NCI-H446 (cell line): ENCODE measurements at regions not wholly inside any gene's neighbourhood (a gene's known extent, or its start where the extent isn't known, plus 50 kb on each side); places are given as distances from the start of the nearest gene placed in this dataset.
"Not testable (repeated sequence)": the region's sequence is repeated elsewhere in the genome, so short reads cannot be mapped to it uniquely, and the experiment has no call there.

Experiments
- DNase-seq, 2 experiments: peaks; one replicate each; lab custom pipeline; 2025; lab: John Stamatoyannopoulos, UW

DNA sequence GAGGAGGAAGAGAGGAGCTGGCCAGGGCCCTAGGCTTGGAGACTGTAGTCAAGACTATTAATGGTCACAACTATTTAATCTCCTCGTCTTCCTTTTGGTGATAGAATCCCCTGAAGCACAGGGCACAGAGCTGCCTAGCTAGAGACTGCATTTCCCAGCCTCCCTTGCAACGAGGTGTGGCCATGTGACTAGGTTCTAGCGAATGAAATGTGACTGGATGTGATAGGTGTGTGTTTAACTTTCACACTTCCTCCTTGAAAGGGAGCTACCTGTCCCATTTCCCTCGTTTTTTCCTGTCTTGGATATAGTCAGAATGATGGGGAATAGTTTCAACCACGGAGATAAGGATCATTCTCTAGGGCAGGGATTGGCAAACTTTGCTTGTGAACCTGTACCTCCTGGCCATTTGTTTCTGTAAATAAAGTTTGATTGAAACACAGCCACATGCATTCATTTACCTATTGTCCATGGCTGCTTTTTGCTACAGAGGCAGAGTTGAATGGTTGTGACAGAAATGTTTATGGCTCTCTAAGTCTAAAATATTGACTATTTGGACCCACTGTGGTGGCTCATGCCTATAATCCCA is 313.5 kb downstream of the MIAT start:
- DNase-seq = no peak

DNA sequence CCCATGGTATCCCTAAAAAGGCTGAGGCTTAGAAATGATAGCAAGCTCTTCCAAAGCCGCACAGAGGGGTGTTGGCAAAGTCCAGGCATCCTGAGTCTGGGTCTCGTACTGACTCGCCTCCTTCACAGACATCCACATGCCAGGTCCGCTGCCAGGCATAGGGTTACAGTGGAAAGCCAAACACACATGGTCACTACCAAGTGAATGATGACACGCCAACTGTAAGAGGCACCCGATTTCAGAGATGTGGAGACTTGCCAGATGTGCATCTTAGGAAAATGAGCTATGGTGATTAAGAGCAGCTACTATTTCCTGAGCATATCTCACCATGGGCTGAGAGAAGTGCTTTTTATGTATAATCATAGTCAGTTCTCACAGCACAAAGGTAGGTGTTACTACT is 314.9 kb downstream of the MIAT start:
- peak in 1 of 2 experiments; percentile 22 for DNase-seq

DNA sequence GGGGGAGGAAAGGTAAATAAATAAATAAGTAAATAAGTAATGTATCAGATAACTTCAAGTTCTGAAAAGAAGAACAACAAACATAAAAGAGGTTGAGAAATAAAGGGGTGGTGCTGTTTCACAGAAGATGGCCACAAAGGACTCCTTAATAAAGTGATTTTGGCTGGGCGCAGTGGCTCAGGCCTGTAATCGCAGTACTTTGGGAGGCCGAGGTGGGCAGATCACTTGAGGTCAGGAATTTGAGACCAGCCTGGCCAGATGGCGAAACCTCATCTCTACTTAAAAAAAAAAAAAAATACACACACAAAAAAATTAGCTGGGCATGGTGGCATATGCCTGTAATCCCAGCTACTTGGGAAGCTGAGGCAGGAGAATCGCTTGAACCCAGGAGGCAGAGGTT is 315.5 kb downstream of the MIAT start:
- not testable (repeated sequence) for DNase-seq

DNA sequence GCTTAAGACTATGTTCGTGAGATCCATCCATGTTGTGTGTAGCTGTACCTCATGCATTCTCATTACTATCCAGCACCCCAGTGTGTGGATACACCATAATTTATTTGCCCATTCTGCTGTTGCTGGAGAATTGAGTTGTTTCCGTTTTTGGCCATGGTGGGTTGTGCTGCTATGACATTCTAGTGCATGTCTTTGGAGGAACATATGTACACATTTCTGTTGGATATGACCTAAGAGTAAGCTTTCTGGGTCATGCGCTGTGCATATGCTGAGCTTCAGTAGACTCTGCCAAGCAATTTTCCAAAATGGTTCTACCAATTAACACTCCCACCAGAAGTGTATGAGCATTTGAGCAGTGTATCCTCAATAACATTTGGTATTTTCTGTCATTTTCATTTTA is 316.6 kb downstream of the MIAT start:
- no peak for DNase-seq

DNA sequence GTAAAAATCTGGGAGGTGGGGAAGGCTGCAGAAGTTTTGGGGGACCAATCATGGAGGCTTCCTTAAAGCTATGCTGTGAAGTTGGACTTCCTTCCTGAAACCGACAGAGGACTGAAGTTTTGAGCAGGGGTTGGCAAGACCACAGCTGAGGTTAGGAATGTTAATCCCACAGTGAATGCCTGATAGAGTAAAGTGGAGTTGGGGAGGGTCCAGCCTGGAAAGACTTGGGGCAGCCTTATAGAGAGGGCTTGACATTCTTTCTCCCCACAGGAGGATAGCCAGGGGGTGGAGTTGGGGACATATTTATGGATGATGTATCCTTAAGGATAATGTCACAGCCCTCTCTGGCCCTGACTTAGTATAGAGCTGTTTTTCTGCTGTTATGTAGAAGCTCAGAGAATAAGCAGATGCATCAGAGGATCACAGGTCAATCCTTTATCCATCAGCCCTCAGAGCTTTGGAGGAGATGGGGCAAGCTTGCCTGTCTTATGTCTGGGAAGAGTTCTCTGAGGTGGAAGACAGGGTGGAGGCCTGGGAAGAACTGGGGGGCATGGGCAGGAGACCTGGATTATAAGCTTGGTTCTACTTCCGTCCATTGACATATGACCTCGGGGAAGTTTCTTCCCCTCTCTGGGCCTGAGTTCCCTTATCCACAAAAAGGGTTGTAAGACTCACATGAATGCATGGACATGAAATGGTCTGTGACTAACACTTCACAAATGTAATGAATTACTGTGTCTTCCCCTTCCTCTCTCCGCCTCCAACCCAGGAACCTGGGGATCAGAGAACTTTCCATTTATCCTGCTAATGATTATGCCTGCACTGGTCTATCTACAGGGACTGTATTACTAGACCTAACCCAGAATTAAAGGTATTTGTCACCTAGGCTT is 317.8 kb downstream of the MIAT start:
- DNase-seq = no peak

DNA sequence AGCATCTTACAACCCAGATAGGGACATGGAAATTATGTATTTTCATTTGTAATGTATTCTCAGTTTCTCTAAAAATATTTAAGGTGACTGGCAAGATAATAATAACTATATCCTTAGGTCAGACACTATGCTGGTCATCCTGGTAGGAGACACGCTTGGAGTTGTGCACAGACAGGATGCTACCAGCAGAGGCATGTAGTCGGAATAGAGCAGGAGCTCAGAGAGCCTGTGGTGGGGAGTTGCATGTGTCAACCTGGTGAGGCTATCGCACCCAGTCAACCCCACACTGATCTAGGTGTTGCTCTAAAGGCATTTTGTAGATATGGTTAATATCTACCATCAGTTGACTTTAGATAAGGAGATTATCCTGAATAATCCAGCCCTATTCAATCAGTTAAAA is 318.5 kb downstream of the MIAT start:
- no peak for DNase-seq

DNA sequence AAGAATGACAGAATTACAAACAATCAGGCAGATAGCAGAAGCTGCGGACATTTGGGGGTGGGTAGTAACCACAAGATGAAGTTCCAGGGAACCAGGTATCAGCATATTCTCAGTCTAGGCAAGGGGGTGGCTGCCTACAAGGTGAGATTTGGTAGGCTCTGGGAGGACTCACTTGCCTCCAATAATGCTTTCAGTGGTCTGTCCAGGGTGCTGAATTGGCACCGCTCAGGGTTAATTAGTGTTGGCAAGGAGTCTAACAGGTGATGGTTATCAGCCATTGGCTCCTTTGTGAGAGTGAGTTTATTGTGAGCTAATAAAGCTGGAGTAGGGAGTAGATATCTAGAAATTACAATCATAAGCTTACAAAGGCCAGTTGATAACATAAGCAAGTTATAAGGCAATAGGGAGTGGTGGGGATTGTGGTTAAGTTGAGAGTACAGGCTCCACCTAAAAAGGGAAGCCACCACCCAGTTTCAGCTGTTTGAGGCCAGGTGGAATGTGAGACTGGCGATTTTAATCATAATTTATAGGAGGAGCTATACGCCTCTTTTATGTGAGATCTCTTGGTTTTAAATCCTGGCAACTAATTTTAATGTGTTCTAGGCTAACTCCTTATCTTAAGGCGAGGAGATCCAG is 320.5 kb downstream of the MIAT start:
- no peak for DNase-seq

DNA sequence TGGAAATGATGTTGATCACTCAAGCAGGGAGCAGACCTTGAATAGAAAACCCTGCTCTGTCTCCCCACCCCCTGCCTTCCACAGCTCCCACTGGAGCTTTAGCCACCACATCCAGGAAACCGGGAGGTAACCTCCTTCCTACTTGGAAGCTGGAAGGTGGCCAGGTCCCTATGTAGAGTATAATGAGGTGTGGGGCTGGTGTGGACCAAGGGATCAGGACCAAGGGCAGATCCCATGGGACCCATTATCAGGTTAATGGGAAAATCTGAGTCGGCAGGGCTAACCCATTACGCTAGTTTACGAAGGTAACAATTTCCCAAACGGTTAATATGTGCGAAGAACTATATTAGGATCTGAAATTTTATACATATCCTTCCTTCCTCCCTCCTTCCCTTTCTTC is 321.9 kb downstream of the MIAT start:
- no peak for DNase-seq

DNA sequence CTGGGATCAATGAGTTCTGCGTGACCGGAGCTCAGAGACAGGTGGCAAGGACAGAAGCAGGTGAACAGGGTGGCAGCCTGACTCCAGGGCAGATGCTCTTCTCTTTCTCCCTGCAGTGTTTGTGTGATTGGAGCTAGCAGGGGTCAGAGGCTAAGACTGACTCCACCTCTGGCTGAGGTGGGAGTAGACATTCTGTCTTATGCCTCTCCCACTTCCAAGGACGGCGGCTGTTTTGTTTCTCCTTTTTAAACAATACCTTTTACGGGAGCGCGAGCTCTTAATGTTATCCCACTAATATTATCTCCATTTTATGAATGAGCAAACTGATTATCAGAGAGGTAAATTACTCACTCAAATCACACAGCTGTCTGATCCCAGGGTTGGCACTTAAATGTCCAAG is 323.7 kb downstream of the MIAT start:
- peak in 1 of 2 experiments; percentile 25 for DNase-seq

DNA sequence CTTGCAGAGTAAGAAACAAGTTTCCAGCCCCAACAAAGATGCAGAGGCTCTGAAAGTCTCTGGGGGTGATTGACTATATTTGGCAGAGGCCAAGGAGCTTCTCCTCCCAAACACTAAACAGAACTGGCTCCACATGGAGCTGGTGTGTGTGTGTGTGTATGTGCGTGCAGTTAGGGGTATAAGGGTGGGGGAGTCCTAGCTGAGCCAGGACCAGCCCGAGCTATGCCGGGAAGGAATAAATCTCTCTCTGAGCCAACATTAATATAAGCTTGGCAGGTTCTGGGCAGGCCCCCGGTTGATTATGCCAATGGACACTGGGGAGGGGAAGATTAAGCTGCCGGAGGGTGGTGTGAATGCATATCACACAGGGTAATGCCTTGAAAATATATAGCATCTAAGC is 324.2 kb downstream of the MIAT start:
- DNase-seq = peak; percentile 82 to 84

DNA sequence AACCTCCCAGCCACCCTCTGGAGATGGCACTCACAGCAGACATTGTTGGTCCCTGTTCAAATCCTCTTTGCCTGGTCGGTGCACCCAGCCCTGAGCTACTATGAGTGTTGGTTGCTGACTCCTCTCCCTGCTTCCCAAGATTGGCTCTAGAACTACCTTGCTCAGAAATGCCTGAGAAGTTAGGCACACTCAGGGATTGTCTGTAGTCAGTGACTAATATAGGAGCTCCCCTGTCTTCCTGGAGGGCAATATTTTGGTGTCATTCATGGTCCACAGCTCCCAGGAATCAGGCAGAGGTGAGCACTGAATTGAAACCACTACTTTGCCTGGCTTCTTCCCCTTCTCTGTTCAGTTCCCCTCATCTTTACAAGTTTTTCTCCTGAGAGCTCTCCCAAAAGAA is 325.9 kb downstream of the MIAT start:
- DNase-seq = no peak

DNA sequence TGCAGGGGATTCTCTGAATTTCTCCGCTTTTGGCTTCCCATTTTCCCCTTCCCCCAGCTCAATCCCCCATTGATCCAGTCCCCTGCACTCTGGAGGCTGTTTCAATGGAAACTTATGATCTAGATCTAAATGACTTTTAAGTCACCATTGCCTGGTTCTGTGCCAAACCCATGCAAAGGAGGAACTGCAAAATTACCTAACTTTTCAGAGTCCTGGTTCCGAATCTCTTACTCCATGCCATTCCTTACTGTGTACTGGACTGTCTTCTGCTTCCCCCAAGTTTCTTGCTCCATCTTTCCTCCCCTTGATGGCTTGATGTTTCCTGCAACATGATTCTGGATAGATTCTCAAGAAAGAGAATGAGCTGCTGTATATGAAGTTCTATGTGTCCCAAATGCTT is 327.8 kb downstream of the MIAT start:
- DNase-seq = no peak

DNA sequence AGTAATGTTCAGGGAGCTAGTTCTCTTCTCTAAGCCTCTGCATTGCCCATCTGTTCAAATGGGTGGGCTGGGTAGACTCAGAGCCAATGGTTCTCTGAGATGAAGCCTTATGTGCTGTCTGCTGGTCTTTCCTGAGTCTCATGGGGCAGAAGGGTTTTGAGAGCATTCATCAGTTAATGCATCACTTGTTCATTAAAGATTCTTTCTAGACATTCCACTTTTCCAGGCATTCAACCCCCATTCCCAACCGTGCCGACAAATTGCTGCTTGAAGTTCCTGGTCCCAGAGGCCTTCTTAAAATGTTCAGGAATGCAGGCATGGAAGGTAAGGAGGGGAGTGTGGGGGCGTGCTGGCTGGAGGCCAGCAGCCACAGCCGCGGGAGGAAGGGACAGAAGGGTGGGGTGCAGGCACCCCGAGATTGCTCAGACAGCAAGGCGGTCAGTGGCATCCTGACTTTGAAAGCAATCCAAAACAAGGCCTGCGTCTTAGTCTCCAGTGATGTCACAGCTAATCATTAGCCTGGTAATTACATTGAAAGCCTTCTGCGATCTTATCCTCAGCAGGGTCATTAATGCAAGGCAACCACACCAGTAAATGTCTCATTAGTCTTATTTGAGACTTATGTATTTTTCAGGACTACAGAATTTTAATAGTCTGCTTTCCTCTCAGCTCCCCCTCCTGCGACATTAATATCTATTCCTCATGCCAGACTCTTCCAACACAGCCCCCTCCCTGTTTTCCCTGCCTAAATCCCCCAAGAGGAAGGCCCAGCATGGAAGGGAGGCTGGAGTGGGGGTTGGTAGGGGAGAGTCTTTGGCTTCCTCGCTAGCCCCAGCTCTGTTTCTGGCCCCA is 328.8 kb downstream of the MIAT start:
- DNase-seq = peak; percentile 33 to 66

DNA sequence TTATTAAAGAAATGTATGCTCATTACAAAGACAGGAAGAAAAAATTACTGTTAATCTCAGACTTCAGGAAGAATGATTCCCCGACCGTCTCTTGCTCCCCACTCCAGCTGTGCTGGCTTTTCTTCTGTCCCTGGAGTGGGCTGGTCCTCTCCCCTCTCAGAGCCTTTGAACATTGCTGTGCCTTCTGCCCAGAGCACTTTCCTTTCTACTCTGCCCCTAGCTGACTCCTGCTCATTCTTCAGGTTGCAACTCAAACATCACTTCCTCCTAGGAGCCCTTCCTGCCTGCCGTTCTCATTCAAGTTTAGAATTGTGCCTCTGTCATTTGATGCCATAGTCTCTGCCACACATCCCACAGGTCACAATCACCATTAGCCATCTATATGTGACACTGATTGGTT is 329.5 kb downstream of the MIAT start:
- DNase-seq = no peak

DNA sequence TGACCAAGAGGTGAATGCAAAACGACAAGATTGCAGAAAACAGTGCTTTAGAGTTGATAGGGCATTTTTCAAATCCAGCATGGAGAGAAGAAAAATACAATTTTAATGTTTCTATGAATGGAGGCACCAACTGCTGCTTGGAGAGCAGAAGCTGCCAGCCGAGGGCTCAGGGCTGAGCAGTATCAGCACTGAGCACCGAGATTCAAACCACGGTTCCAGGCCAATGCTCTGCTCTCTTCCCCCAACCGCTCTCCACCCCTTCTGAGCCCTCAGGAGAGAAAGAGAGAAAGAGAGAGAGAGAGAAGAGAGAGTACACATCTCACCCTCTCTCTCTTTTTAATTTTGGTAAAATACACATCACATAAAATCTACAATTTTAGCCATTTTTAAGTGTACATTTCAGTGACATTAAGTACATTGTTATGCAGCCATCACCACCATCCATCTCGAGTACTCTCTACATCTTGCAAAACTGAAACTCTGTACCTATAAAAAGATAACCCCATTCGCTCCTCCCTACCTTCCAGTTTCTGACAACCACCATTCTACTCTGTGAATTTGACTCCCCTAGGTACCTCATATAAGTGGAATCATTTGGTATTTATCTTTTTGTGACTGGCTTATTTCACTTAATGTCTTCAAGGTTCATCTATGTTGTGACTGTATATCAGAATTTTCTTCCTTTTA is 333.3 kb downstream of the MIAT start:
- no peak for DNase-seq

DNA sequence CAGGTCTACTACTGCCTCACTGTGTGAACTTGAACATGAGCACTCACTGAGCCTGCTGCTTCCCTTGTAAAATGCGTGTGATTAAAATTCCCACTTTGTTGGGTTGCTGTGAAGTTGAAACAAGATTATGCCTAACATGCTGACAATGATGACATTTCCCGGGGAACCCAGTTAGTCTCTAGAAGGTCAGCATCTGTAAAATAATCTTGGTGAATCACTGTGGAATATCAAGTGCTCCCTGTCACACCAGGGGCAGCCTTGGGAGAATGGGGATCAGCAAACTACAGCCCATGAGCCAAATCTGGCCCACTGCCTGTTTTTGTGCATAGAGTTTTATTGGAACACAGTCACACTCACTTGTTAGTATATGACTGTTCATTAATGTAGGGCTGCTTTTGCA is 335.2 kb downstream of the MIAT start:
- no peak for DNase-seq

DNA sequence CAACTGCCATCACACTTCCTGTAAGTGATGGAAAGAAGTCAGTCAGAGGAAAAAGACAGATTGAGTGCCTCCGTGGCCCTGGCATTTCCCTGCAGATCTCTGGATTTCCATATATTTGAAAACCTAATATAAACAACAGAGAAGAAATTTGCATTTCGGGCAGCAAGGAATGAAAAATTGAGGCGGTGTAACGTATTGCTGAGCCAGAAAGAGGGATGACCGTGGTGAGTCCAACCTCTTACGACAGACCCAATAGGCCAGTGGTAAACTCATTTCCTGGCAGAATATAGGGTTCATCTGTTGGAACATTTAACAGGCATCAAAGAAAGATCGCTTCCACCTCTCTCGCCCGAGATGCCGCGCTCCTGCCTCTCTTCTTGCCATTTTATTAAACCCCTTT is 336.5 kb downstream of the MIAT start:
- DNase-seq = no peak

DNA sequence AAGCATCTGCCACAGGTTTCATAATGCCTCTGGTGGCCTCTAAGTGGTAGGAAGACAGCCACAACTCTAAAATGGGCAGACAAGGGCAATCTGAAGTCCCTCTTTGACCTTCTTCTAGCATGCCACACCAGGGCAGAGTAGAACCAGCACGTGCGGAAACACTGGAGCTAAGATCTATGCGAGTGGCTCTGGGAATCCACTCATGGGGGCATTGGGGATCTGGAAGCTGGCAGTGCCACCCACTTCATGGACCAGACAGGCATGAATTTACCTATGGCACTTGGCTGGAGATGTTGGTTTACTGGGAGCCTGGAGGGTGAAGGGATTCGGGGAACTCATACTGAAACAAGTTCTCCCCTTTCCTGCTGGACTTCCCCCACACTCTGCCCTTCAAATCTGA is 337.4 kb downstream of the MIAT start:
- DNase-seq = no peak

DNA sequence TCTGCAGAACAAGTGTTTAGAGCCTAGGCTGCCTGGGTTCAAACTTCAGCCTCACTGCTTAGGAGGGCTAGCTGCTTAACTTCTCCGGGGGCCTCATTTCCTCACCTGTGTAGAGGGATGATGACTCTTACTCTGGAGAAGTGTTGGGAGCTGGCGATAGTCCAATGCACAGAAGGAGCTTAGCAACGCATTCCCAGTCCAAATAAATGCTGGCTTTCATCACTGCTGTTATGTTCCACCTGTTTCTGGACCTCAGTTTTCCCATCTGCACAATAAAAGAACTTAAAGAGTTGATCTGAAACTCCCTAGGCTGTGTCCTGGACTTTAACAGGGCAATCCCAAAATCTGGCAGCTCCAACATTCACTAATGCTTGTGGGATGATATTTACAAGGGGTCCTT is 337.8 kb downstream of the MIAT start:
- peak in 1 of 2 experiments; percentile 44 for DNase-seq

DNA sequence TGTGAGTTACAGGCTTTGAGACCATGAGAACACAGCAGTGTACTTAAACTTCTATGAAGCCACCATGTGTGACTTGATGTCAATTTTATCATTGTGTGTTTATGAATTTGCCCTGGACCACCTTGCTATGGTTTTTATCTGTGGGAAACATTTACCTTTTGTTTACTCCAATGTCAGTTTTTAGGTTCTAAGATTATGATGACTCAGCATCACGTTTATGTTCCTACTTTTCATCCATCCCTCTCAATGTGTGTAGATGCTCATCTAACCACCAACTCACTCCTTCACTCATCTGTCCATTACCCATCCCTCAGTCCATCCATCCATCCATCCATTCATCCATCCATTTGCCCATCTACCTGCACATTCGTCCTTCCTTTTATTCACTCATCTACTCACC is 338.8 kb downstream of the MIAT start:
- no peak for DNase-seq

DNA sequence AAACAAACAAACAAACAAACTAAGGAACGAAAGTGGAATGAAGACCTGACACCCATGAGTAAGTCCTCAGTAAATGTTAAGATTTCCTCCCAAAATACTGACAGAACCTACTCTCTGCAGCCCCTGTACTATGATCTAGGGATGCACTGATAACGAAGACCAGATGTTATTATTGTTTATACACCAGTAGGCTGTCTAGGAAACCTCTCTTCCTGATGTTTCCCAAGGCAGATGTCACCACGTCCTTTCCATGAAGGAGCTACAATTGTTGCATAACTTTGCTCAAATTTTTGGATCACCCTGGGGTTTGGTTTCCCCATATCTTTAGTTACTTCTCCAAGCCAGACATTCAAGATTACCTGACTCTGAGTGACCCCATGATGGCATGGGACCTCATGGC is 340.7 kb downstream of the MIAT start:
- no peak for DNase-seq

DNA sequence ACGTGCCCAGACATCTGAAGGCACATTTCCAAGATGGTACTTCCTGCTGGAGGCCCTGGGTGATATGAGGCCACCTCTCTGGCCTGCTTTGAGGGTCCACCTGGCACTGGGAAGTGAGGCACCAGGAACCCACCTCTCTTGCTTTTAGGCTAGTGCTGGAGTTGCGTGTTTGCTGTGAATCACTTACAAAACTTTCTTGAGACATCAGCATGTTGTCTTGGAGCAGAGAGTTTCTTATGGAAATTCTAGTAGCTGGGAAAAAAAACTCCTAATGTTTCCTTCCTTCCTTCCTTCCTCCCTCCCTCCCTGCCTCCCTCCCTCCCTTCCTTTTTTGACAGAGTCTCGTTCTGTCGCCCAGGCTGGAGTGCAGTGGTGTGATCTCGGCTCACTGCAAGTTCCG is 341.3 kb downstream of the MIAT start:
- DNase-seq = no peak
